Breast epithelium (tissue), 3 donors: ENCODE measurements at regions not wholly inside any gene's neighbourhood (a gene's known extent, or its start where the extent isn't known, plus 50 kb on each side); places are given as distances from the start of the nearest gene placed in this dataset.

Source experiments
- CTCF ChIP-seq, 3 donors: fragments of 450-650 bp; IDR thresholded peaks; one replicate each; pipeline ENCODE4 v1.5.1; 2016 to 2017; ENCODE audit warnings: antibody characterized with exemption in 3 of 3, mild to moderate bottlenecking in 3 of 3, moderate library complexity in 3 of 3
- POLR2A ChIP-seq: fragments of 450-650 bp; IDR thresholded peaks from one replicate; pipeline ENCODE4 v1.6.1; 2016; ENCODE audit warnings: antibody characterized with exemption, mild to moderate bottlenecking, moderate library complexity
- POLR2AphosphoS5 ChIP-seq, 3 donors: sonication (generic); formaldehyde crosslinking; IDR thresholded peaks; one replicate each; pipeline ENCODE4 v1.6.1; 2017; ENCODE audit warnings: antibody characterized with exemption in 3 of 3

DNA sequence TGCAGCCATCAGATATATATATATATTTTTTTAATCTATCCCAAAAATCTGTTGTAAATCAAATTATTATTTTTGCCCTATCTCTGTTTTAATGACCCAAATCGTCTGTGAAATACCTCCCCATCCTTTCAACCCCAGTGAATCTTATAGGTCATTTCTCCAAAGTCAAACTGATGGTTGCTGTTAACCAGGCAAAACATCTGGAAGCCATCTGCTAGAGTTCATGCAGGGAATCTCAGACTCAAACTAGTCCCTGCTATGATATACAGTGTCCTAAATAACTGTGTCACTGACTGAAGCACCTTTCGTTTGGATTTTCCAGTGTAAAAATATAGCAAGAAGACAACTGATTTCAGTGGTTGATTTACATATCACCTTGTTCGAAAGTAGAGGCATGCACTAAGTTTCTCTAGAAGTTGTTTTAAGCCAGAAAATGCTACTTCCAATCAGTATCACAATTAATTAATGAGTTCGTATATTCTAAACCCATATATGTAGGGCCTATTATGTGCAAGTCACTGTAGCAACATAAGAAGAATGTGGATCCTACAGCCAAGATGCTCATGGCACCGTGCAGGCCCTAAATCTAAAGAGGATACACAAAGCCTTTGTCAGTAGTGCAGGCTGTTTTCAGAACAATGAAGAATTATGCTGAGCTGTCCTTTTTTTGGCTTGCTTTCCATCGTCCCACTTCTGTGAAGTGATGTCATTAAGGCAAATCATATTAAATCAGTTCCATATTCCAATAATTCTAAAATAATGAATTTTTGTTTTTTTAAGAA lies 566.0 kb downstream of the STK39 start:
- no peak for TF ChIP-seq CTCF (IDR thresholded peaks at IDR 0.05)
- TF ChIP-seq POLR2AphosphoS5 (IDR thresholded peaks at IDR 0.05), result no peak
- no peak for TF ChIP-seq POLR2A
